22Rv1 (cell line): ENCODE measurements at regions not wholly inside any gene's neighbourhood (a gene's known extent, or its start where the extent isn't known, plus 50 kb on each side); places are given as distances from the start of the nearest gene placed in this dataset.

ENCODE experiments used
- H3K27ac ChIP-seq: fragments of 450-650 bp; 2 replicates; pipeline ENCODE4 v1.5.1; 2017
- CTCF ChIP-seq: fragments of 450-650 bp; IDR thresholded peaks from 2 replicates; pipeline ENCODE4 v1.5.1; 2017; ENCODE audit warnings: mild to moderate bottlenecking
- ZFX ChIP-seq: fragments of 450-650 bp; IDR thresholded peaks from 2 replicates; pipeline ENCODE4 v1.6.1; 2017; ENCODE audit warnings: antibody characterized with exemption, borderline replicate concordance

- no peak for TF ChIP-seq CTCF
- TF ChIP-seq ZFX = no peak
Measured at GRCh38 chr1:244313346-244313745, 138.4 kb downstream of the ADSS2 start.

GRCh38 chr1:244314921-244315559 lies 136.7 kb downstream of the ADSS2 start:
- H3K27ac ChIP-seq = no peak overlapping the region
- TF ChIP-seq ZFX (no peak), CTCF (no peak)

More at GRCh38 chr1:244313346-244313745, 138.4 kb downstream of the ADSS2 start:
- no peak overlapping the region for H3K27ac ChIP-seq

GRCh38 chr1:244315996-244316395 lies 135.7 kb downstream of the ADSS2 start:
- TF ChIP-seq ZFX = no peak
- no peak for TF ChIP-seq CTCF
- H3K27ac ChIP-seq = no peak overlapping the region

GRCh38 chr1:244316407-244316806 lies 135.3 kb downstream of the ADSS2 start:
- TF ChIP-seq ZFX = no peak
- TF ChIP-seq CTCF = no peak
- no peak overlapping the region for H3K27ac ChIP-seq

GRCh38 chr1:244316986-244317655 lies 134.6 kb downstream of the ADSS2 start:
- TF ChIP-seq CTCF (no peak), ZFX (no peak)
- no peak overlapping the region for H3K27ac ChIP-seq

GRCh38 chr1:244318078-244318477 lies 133.6 kb downstream of the ADSS2 start:
- H3K27ac ChIP-seq = no peak overlapping the region
- no peak for TF ChIP-seq ZFX
- no peak for TF ChIP-seq CTCF

GRCh38 chr1:244318512-244318911 lies 133.2 kb downstream of the ADSS2 start:
- no peak overlapping the region for H3K27ac ChIP-seq
- no peak for TF ChIP-seq ZFX
- TF ChIP-seq CTCF = no peak
